ENCODE measurements at regions not wholly inside any gene's neighbourhood (a gene's known extent, or its start where the extent isn't known, plus 50 kb on each side); places are given as distances from the start of the nearest gene placed in this dataset.
"Not testable (repeated sequence)": the region's sequence is repeated elsewhere in the genome, so short reads cannot be mapped to it uniquely, and the experiment has no call there.

GRCh38 chr6:74891349-74891831 lies 314.5 kb downstream of the COL12A1 start:
- Histone ChIP-seq H2AFZ (ENCODE audit: low read length) (no peak overlapping the region), H3K36me3 (ENCODE audit: insufficient read depth, low read length) (no peaks in the 10 kb centered on the region), H3K79me2 (ENCODE audit: low read length) (no peaks in the 10 kb centered on the region), H3K9me2 (replicated peaks; ENCODE audit: insufficient read depth, low read length) (no peaks in the 10 kb centered on the region), H3K9me3 (ENCODE audit: low read length) (no peaks in the 10 kb centered on the region), H3K27ac (ENCODE audit: low read length) (no peak overlapping the region), H3K4me1 (ENCODE audit: low read length) (no peaks in the 10 kb centered on the region), H3K9ac (ENCODE audit: low read length) (no peak overlapping the region), H3K4me3 (ENCODE audit: low read length) (no peak overlapping the region), H4K20me1 (ENCODE audit: insufficient read depth, low read depth, low read length) (no peaks in the 10 kb centered on the region), H3K27me3 (ENCODE audit: low read length) (no peaks in the 10 kb centered on the region), H3K4me2 (ENCODE audit: low read depth, low read length, poor library complexity, severe bottlenecking) (no peak overlapping the region)
- DNase-seq = no peak

- Histone ChIP-seq H3K4me1 (ENCODE audit: low read length) (no peaks in the 10 kb centered on the region), H3K9ac (ENCODE audit: low read length) (no peak overlapping the region), H3K27ac (ENCODE audit: low read length) (no peak overlapping the region), H3K4me2 (ENCODE audit: low read depth, low read length, poor library complexity, severe bottlenecking) (no peak overlapping the region), H3K9me3 (ENCODE audit: low read length) (no peaks in the 10 kb centered on the region), H3K27me3 (ENCODE audit: low read length) (no peaks in the 10 kb centered on the region), H3K9me2 (replicated peaks; ENCODE audit: insufficient read depth, low read length) (no peaks in the 10 kb centered on the region), H4K20me1 (ENCODE audit: insufficient read depth, low read depth, low read length) (no peaks in the 10 kb centered on the region), H3K36me3 (ENCODE audit: insufficient read depth, low read length) (no peaks in the 10 kb centered on the region), H2AFZ (ENCODE audit: low read length) (no peak overlapping the region), H3K79me2 (ENCODE audit: low read length) (no peaks in the 10 kb centered on the region), H3K4me3 (ENCODE audit: low read length) (no peak overlapping the region)
- no peak for DNase-seq
Observed at GRCh38 chr6:74889635-74890034, 316.2 kb downstream of the COL12A1 start.

- not testable (repeated sequence) for H3K9me3 ChIP-seq (ENCODE audit: low read length)
Observed at GRCh38 chr6:74888741-74889140, 317.1 kb downstream of the COL12A1 start.

GRCh38 chr6:74879976-74880375 lies 325.9 kb downstream of the COL12A1 start:
- Histone ChIP-seq H3K4me1 (ENCODE audit: low read length) (no peaks in the 10 kb centered on the region), H3K4me2 (ENCODE audit: low read depth, low read length, poor library complexity, severe bottlenecking) (no peak overlapping the region), H3K36me3 (ENCODE audit: insufficient read depth, low read length) (no peaks in the 10 kb centered on the region), H3K79me2 (ENCODE audit: low read length) (no peaks in the 10 kb centered on the region), H3K27me3 (ENCODE audit: low read length) (no peaks in the 10 kb centered on the region), H4K20me1 (ENCODE audit: insufficient read depth, low read depth, low read length) (no peaks in the 10 kb centered on the region), H3K9ac (ENCODE audit: low read length) (no peak overlapping the region), H3K4me3 (ENCODE audit: low read length) (no peak overlapping the region), H3K9me3 (ENCODE audit: low read length) (no peaks in the 10 kb centered on the region), H2AFZ (ENCODE audit: low read length) (no peak overlapping the region), H3K9me2 (replicated peaks; ENCODE audit: insufficient read depth, low read length) (no peaks in the 10 kb centered on the region), H3K27ac (ENCODE audit: low read length) (no peak overlapping the region)
- DNase-seq = no peak

More at GRCh38 chr6:74888741-74889140, 317.1 kb downstream of the COL12A1 start:
- not testable (repeated sequence) for H3K4me1 ChIP-seq (ENCODE audit: low read length); H3K9me2 ChIP-seq (replicated peaks; ENCODE audit: insufficient read depth, low read length); DNase-seq; H3K27ac ChIP-seq (ENCODE audit: low read length); H4K20me1 ChIP-seq (ENCODE audit: insufficient read depth, low read depth, low read length); H3K27me3 ChIP-seq (ENCODE audit: low read length); H3K79me2 ChIP-seq (ENCODE audit: low read length); H2AFZ ChIP-seq (ENCODE audit: low read length); H3K36me3 ChIP-seq (ENCODE audit: insufficient read depth, low read length); H3K9ac ChIP-seq (ENCODE audit: low read length); H3K4me3 ChIP-seq (ENCODE audit: low read length); H3K4me2 ChIP-seq (ENCODE audit: low read depth, low read length, poor library complexity, severe bottlenecking)

- no peaks in the 10 kb centered on the region for H3K79me2 ChIP-seq (ENCODE audit: low read length)
- H3K4me2 ChIP-seq (ENCODE audit: low read depth, low read length, poor library complexity, severe bottlenecking) = no peak overlapping the region
- DNase-seq = no peak
Observed at GRCh38 chr6:74879234-74879633, 326.6 kb downstream of the COL12A1 start.

GRCh38 chr6:74875193-74875592 lies 330.7 kb downstream of the COL12A1 start:
- Histone ChIP-seq H3K4me2 (ENCODE audit: low read depth, low read length, poor library complexity, severe bottlenecking) (no peak overlapping the region), H3K79me2 (ENCODE audit: low read length) (no peaks in the 10 kb centered on the region), H3K36me3 (ENCODE audit: insufficient read depth, low read length) (no peaks in the 10 kb centered on the region), H3K27ac (ENCODE audit: low read length) (no peak overlapping the region), H2AFZ (ENCODE audit: low read length) (no peak overlapping the region), H3K4me3 (ENCODE audit: low read length) (no peak overlapping the region), H3K4me1 (ENCODE audit: low read length) (no peaks in the 10 kb centered on the region), H3K9ac (ENCODE audit: low read length) (no peak overlapping the region), H3K9me3 (ENCODE audit: low read length) (no peaks in the 10 kb centered on the region), H3K9me2 (replicated peaks; ENCODE audit: insufficient read depth, low read length) (no peaks in the 10 kb centered on the region), H3K27me3 (ENCODE audit: low read length) (no peaks in the 10 kb centered on the region), H4K20me1 (ENCODE audit: insufficient read depth, low read depth, low read length) (no peaks in the 10 kb centered on the region)
- no peak for DNase-seq

More at GRCh38 chr6:74879234-74879633, 326.6 kb downstream of the COL12A1 start:
- Histone ChIP-seq H3K4me3 (ENCODE audit: low read length) (no peak overlapping the region), H3K27ac (ENCODE audit: low read length) (no peak overlapping the region), H3K9me3 (ENCODE audit: low read length) (no peaks in the 10 kb centered on the region), H2AFZ (ENCODE audit: low read length) (no peak overlapping the region), H3K27me3 (ENCODE audit: low read length) (no peaks in the 10 kb centered on the region), H3K9me2 (replicated peaks; ENCODE audit: insufficient read depth, low read length) (no peaks in the 10 kb centered on the region), H4K20me1 (ENCODE audit: insufficient read depth, low read depth, low read length) (no peaks in the 10 kb centered on the region), H3K4me1 (ENCODE audit: low read length) (no peaks in the 10 kb centered on the region), H3K9ac (ENCODE audit: low read length) (no peak overlapping the region), H3K36me3 (ENCODE audit: insufficient read depth, low read length) (no peaks in the 10 kb centered on the region)

- Histone ChIP-seq H3K4me3 (ENCODE audit: low read length) (no peak overlapping the region), H3K9ac (ENCODE audit: low read length) (no peak overlapping the region), H3K4me1 (ENCODE audit: low read length) (no peaks in the 10 kb centered on the region), H3K27me3 (ENCODE audit: low read length) (no peaks in the 10 kb centered on the region), H3K79me2 (ENCODE audit: low read length) (no peaks in the 10 kb centered on the region), H3K9me3 (ENCODE audit: low read length) (no peaks in the 10 kb centered on the region), H2AFZ (ENCODE audit: low read length) (no peak overlapping the region), H3K4me2 (ENCODE audit: low read depth, low read length, poor library complexity, severe bottlenecking) (no peak overlapping the region), H3K36me3 (ENCODE audit: insufficient read depth, low read length) (no peaks in the 10 kb centered on the region), H4K20me1 (ENCODE audit: insufficient read depth, low read depth, low read length) (no peaks in the 10 kb centered on the region), H3K27ac (ENCODE audit: low read length) (no peak overlapping the region), H3K9me2 (replicated peaks; ENCODE audit: insufficient read depth, low read length) (no peaks in the 10 kb centered on the region)
- DNase-seq = no peak
Observed at GRCh38 chr6:74872754-74873476, 332.9 kb downstream of the COL12A1 start.

- no peaks in the 10 kb centered on the region for H3K27me3 ChIP-seq (ENCODE audit: low read length)
- no peaks in the 10 kb centered on the region for H4K20me1 ChIP-seq (ENCODE audit: insufficient read depth, low read depth, low read length)
- H3K9me2 ChIP-seq (replicated peaks; ENCODE audit: insufficient read depth, low read length) = no peaks in the 10 kb centered on the region
- no peak overlapping the region for H3K9ac ChIP-seq (ENCODE audit: low read length)
- H3K4me2 ChIP-seq (ENCODE audit: low read depth, low read length, poor library complexity, severe bottlenecking) = no peak overlapping the region
- DNase-seq = no peak
- no peak overlapping the region for H2AFZ ChIP-seq (ENCODE audit: low read length)
- no peak overlapping the region for H3K4me3 ChIP-seq (ENCODE audit: low read length)
- no peaks in the 10 kb centered on the region for H3K4me1 ChIP-seq (ENCODE audit: low read length)
- H3K9me3 ChIP-seq (ENCODE audit: low read length) = no peaks in the 10 kb centered on the region
- no peaks in the 10 kb centered on the region for H3K36me3 ChIP-seq (ENCODE audit: insufficient read depth, low read length)
- H3K79me2 ChIP-seq (ENCODE audit: low read length) = no peaks in the 10 kb centered on the region
- no peak overlapping the region for H3K27ac ChIP-seq (ENCODE audit: low read length)
Observed at GRCh38 chr6:74871757-74872156, 334.1 kb downstream of the COL12A1 start.

Data from Karpas-422 (cell line).